ENCODE measurements at regions not wholly inside any gene's neighbourhood (a gene's known extent, or its start where the extent isn't known, plus 50 kb on each side); places are given as distances from the start of the nearest gene placed in this dataset.

- Histone ChIP-seq H3K9me3 (ENCODE audit: low read length) (no peaks in the 10 kb centered on the region), H3K27me3 (ENCODE audit: control insufficient read depth in 1 of 2, insufficient read depth in 2 of 2, low read length in 2 of 2) (no peaks in the 10 kb centered on the region), H3K27ac (ENCODE audit: extremely low read length, insufficient read depth, low read length) (no peak overlapping the region), H3K4me1 (ENCODE audit: insufficient read depth, low read length) (no peaks in the 10 kb centered on the region), H4K20me1 (ENCODE audit: insufficient read depth, low read length) (no peaks in the 10 kb centered on the region), H3K4me2 (ENCODE audit: low read depth, low read length) (no peak overlapping the region), H3K36me3 (replicated peaks in 1 of 2; ENCODE audit: control insufficient read depth in 1 of 2, insufficient read depth in 2 of 2, low read length in 2 of 2) (no peaks in the 10 kb centered on the region), H2AFZ (ENCODE audit: low read length) (no peak overlapping the region), H3K9ac (ENCODE audit: insufficient read depth, low read depth, low read length) (no peak overlapping the region), H3K4me3 (replicated peaks in 1 of 3; ENCODE audit: insufficient read depth in 1 of 3, low read depth in 2 of 3, low read length in 3 of 3) (no peak overlapping the region), H3K79me2 (ENCODE audit: insufficient read depth, low read length) (no peaks in the 10 kb centered on the region)
- ChIA-PET POLR2A (no interaction called here), CTCF (ENCODE audit: low intra/inter-chr PET ratio, low total read pairs) (no interaction called here)
- no peak for ATAC-seq
- no peak for FAIRE-seq
- TF ChIP-seq PAF1 (CRISPR knock-in tag; IDR thresholded peaks at IDR 0.05), result no peak
- TF ChIP-seq SP4 (CRISPR knock-in tag; IDR thresholded peaks at IDR 0.05), result no peak
- no peak for TF ChIP-seq ZNF232 (CRISPR knock-in tag; IDR thresholded peaks at IDR 0.05; ENCODE audit: borderline replicate concordance)
- in situ Hi-C loops (cut with HindIII; ENCODE audit: extremely low pct_ligation_motif_present, low pct_unique_long_range_greater_than_20kb), result no loop called here
- BruUV-seq (replicated peaks), result no TSS peak
- WGBS (ENCODE audit: low lambda C conversion rate), result 0% methylated on average over 2 of the region's 2 CpGs
- DNase-seq (ENCODE audit: low spot score), result no peak
- intact Hi-C loops (cut with micrococcal nuclease; ENCODE audit: unreplicated experiment), result no loop called here
Observed at GRCh38 chr7:116083796-116084195, 53.2 kb upstream of the TFEC start.

- in situ Hi-C loops (cut with HindIII; ENCODE audit: extremely low pct_ligation_motif_present, low pct_unique_long_range_greater_than_20kb) (no loop called here), intact Hi-C loops (cut with micrococcal nuclease; ENCODE audit: unreplicated experiment) (no loop called here)
- Histone ChIP-seq H2AFZ (ENCODE audit: low read length) (no peak overlapping the region), H3K9me3 (ENCODE audit: low read length) (no peaks in the 10 kb centered on the region), H3K4me2 (ENCODE audit: low read depth, low read length) (no peak overlapping the region), H3K36me3 (replicated peaks in 1 of 2; ENCODE audit: control insufficient read depth in 1 of 2, insufficient read depth in 2 of 2, low read length in 2 of 2) (no peaks in the 10 kb centered on the region), H3K4me1 (ENCODE audit: insufficient read depth, low read length) (no peaks in the 10 kb centered on the region), H3K27ac (ENCODE audit: extremely low read length, insufficient read depth, low read length) (no peak overlapping the region), H4K20me1 (ENCODE audit: insufficient read depth, low read length) (no peaks in the 10 kb centered on the region), H3K27me3 (ENCODE audit: control insufficient read depth in 1 of 2, insufficient read depth in 2 of 2, low read length in 2 of 2) (no peaks in the 10 kb centered on the region), H3K9ac (ENCODE audit: insufficient read depth, low read depth, low read length) (no peak overlapping the region), H3K79me2 (ENCODE audit: insufficient read depth, low read length) (no peaks in the 10 kb centered on the region), H3K4me3 (replicated peaks in 1 of 3; ENCODE audit: insufficient read depth in 1 of 3, low read depth in 2 of 3, low read length in 3 of 3) (no peak overlapping the region)
- WGBS (ENCODE audit: low lambda C conversion rate), result 0% methylated on average over 3 of the region's 3 CpGs
- BruUV-seq (replicated peaks), result no TSS peak
- no peak for ATAC-seq
- ChIA-PET CTCF (ENCODE audit: low intra/inter-chr PET ratio, low total read pairs) (no interaction called here), POLR2A (no interaction called here)
- no peak for DNase-seq (ENCODE audit: low spot score)
- no peak for FAIRE-seq
- no peak for TF ChIP-seq ZNF276 (CRISPR knock-in tag; IDR thresholded peaks at IDR 0.05; ENCODE audit: low read depth)
- TF ChIP-seq HNRNPL (IDR thresholded peaks at IDR 0.05; ENCODE audit: low read depth, low read length), result no peak
- TF ChIP-seq AHDC1 (CRISPR knock-in tag; IDR thresholded peaks at IDR 0.05; ENCODE audit: borderline replicate concordance), result no peak
- TF ChIP-seq ARNT (IDR thresholded peaks at IDR 0.05), result no peak
- no peak for TF ChIP-seq TBP (CRISPR knock-in tag; IDR thresholded peaks at IDR 0.05)
- no peak for TF ChIP-seq ZNF260 (CRISPR knock-in tag; IDR thresholded peaks at IDR 0.05; ENCODE audit: borderline replicate concordance, low read depth)
Observed at GRCh38 chr7:116086547-116087045, 56.0 kb upstream of the TFEC start.
